Erythroblast (primary cell): ENCODE measurements at regions not wholly inside any gene's neighbourhood (a gene's known extent, or its start where the extent isn't known, plus 50 kb on each side); places are given as distances from the start of the nearest gene placed in this dataset.

Experiments
- GATA1 ChIP-seq: IDR thresholded peaks from 2 replicates; pipeline ENCODE4 v1.6.1; 2011; ENCODE audit warnings: low read depth, mild to moderate bottlenecking, control low read depth, low read length, moderate library complexity
- POLR2A ChIP-seq: IDR thresholded peaks from 2 replicates; pipeline ENCODE4 v1.6.1; 2011; ENCODE audit warnings: mild to moderate bottlenecking, low read length

DNA sequence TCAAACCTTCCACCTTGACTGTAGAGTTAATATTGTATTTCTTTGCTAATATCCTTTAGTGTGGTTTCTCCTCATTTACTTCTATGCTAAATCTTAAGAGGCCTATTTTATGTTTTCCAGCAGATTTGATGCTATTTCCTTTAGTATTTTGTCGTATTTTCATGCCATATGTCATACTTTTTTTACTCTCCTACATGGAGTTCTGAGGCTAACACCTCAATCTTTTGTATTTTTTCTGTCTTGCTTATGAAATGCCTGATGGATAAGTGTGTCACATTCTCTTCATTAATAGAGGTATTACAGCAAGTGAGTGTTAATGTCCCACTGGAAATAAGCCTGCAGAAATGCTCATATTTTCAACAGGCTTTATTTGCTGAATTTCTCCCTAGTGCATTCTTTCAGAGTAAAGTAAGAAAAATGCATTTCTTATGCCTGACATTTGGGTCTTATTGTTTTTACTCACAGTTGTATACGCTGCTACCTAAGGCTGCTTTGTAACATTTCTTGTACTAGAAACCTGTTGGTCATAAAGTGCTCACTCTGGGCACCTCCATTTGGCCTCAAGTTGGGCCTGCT, 63.2 kb downstream of the DIPK2A start:
- TF ChIP-seq POLR2A (no peak), GATA1 (no peak)
